Loucy (cell line): ENCODE measurements at regions not wholly inside any gene's neighbourhood (a gene's known extent, or its start where the extent isn't known, plus 50 kb on each side); places are given as distances from the start of the nearest gene placed in this dataset.

Experiments
- CTCF ChIP-seq: fragments of 200-600 bp; sonication (generic); conservative IDR thresholded peaks from 2 replicates; pipeline ENCODE4 v1.5.1; 2014; ENCODE audit warnings: mild to moderate bottlenecking, antibody characterized with exemption, low read length
- EZH2phosphoT487 ChIP-seq: fragments of 200-600 bp; IDR thresholded peaks from 2 replicates; pipeline ENCODE4 v1.6.1; 2018; ENCODE audit warnings: antibody characterized with exemption, mild to moderate bottlenecking, moderate library complexity, borderline replicate concordance

GRCh38 chr5:23223846-23224245 lies 283.6 kb upstream of the PRDM9 start:
- TF ChIP-seq CTCF (no peak), EZH2phosphoT487 (no peak)
